Testis (tissue), 2 donors: ENCODE measurements at regions not wholly inside any gene's neighbourhood (a gene's known extent, or its start where the extent isn't known, plus 50 kb on each side); places are given as distances from the start of the nearest gene placed in this dataset.

ENCODE experiments used
- POLR2A ChIP-seq: fragments of 450-650 bp; IDR thresholded peaks from one replicate; pipeline ENCODE4 v1.6.1; 2017; ENCODE audit warnings: antibody characterized with exemption, mild to moderate bottlenecking, moderate library complexity
- TF ChIP-seq, protein P1 (sequence below), 3 experiments: fragments of 450-650 bp in 2 of 3; fragments of 200-600 bp in 1 of 3; sonication (generic) in 1 of 3; IDR thresholded peaks; one replicate each; pipeline ENCODE4 v1.5.1; 2016 to 2019; ENCODE audit warnings: antibody characterized with exemption in 3 of 3, mild to moderate bottlenecking in 2 of 3, moderate library complexity in 1 of 3

DNA sequence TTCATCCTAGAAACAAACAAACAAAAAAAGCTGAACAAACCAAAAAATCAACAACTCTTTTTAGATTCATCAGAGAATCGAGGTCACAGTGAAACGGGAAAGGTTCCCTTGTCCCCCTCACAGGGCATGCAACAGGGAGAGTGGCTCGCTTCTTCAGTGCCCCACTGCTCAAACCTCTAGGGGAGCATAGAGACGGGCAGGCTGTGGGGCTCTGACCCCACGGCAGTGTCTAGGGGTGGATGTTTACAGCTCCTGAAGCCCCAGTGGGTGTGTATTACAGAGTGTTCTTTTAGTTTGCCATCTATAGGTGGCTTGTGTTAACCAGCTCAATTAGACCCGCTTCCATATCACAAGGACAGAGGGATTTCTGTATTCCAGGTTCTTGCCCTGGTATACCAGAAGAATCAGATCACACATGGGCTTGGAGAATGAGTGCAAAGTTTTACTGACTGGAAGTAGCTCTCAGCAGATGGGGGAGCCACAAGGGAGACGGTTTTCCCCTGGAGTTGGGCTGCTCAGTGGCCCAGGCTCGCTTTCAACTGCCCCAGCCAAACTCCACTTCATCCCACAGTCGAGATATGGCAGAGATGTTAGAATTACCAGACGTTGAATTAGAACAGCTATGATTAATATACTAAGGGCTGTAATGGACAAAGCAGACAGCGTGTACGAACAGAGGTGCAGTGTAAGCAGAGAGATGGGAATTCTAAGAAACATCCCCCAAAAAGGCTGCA lies 192.6 kb upstream of the CST7 start:
- TF ChIP-seq, protein P1, sequence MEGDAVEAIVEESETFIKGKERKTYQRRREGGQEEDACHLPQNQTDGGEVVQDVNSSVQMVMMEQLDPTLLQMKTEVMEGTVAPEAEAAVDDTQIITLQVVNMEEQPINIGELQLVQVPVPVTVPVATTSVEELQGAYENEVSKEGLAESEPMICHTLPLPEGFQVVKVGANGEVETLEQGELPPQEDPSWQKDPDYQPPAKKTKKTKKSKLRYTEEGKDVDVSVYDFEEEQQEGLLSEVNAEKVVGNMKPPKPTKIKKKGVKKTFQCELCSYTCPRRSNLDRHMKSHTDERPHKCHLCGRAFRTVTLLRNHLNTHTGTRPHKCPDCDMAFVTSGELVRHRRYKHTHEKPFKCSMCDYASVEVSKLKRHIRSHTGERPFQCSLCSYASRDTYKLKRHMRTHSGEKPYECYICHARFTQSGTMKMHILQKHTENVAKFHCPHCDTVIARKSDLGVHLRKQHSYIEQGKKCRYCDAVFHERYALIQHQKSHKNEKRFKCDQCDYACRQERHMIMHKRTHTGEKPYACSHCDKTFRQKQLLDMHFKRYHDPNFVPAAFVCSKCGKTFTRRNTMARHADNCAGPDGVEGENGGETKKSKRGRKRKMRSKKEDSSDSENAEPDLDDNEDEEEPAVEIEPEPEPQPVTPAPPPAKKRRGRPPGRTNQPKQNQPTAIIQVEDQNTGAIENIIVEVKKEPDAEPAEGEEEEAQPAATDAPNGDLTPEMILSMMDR (IDR thresholded peaks at IDR 0.05) = no peak
- no peak for TF ChIP-seq POLR2A
